Rectal smooth muscle tissue (tissue), 1 donor: ENCODE measurements at regions not wholly inside any gene's neighbourhood (a gene's known extent, or its start where the extent isn't known, plus 50 kb on each side); places are given as distances from the start of the nearest gene placed in this dataset.

Experiments
- H3K27ac ChIP-seq: one replicate; pipeline ENCODE4 v1.7.0; 2013; ENCODE audit warnings: low read depth, low read length, inconsistent platforms
- H3K27me3 ChIP-seq: one replicate; pipeline ENCODE4 v1.7.0; 2013; ENCODE audit warnings: low read length; ENCODE audit not compliant: control insufficient read depth, insufficient read depth
- H3K36me3 ChIP-seq: one replicate; pipeline ENCODE4 v1.7.0; 2013; ENCODE audit warnings: low read length; ENCODE audit not compliant: control insufficient read depth, insufficient read depth
- H3K4me1 ChIP-seq: one replicate; pipeline ENCODE4 v1.7.0; 2013; ENCODE audit warnings: low read length; ENCODE audit not compliant: control insufficient read depth, insufficient read depth
- H3K4me3 ChIP-seq: one replicate; pipeline ENCODE4 v1.7.0; 2013; ENCODE audit warnings: low read length
- H3K9ac ChIP-seq: one replicate; pipeline ENCODE4 v1.7.0; 2013; ENCODE audit warnings: low read length

GRCh38 chr9:119003882-119004617 lies 365.2 kb downstream of the BRINP1 start:
- no peak overlapping the region for H3K4me3 ChIP-seq
- peak overlapping the region; percentile 34 for H3K27ac ChIP-seq
- H3K4me1 ChIP-seq, result peaks cover 9% of the 10 kb centered on the region
- no peaks in the 10 kb centered on the region for H3K27me3 ChIP-seq
- H3K9ac ChIP-seq, result no peak overlapping the region
- no peaks in the 10 kb centered on the region for H3K36me3 ChIP-seq

GRCh38 chr9:119004618-119004990 lies 364.6 kb downstream of the BRINP1 start:
- Histone ChIP-seq H3K36me3 (no peaks in the 10 kb centered on the region), H3K4me3 (no peak overlapping the region), H3K27ac (peak overlapping the region; percentile 34), H3K9ac (no peak overlapping the region), H3K4me1 (peaks cover 9% of the 10 kb centered on the region), H3K27me3 (no peaks in the 10 kb centered on the region)

- peak overlapping the region; percentile 34 for H3K27ac ChIP-seq
- no peak overlapping the region for H3K4me3 ChIP-seq
- H3K9ac ChIP-seq, result no peak overlapping the region
- H3K36me3 ChIP-seq, result no peaks in the 10 kb centered on the region
- no peaks in the 10 kb centered on the region for H3K27me3 ChIP-seq
- H3K4me1 ChIP-seq, result peaks cover 9% of the 10 kb centered on the region
These were observed 364.1 kb downstream of the BRINP1 start for GRCh38 chr9:119005162-119005561.

GRCh38 chr9:119009249-119009648 lies 360.0 kb downstream of the BRINP1 start:
- Histone ChIP-seq H3K27me3 (no peaks in the 10 kb centered on the region), H3K4me3 (no peak overlapping the region), H3K36me3 (no peaks in the 10 kb centered on the region), H3K4me1 (peaks cover 3% of the 10 kb centered on the region), H3K9ac (no peak overlapping the region), H3K27ac (no peak overlapping the region)

GRCh38 chr9:119020284-119020683 lies 349.0 kb downstream of the BRINP1 start:
- Histone ChIP-seq H3K4me1 (no peaks in the 10 kb centered on the region), H3K27me3 (no peaks in the 10 kb centered on the region), H3K27ac (no peak overlapping the region), H3K9ac (no peak overlapping the region), H3K36me3 (no peaks in the 10 kb centered on the region), H3K4me3 (no peak overlapping the region)

DNA sequence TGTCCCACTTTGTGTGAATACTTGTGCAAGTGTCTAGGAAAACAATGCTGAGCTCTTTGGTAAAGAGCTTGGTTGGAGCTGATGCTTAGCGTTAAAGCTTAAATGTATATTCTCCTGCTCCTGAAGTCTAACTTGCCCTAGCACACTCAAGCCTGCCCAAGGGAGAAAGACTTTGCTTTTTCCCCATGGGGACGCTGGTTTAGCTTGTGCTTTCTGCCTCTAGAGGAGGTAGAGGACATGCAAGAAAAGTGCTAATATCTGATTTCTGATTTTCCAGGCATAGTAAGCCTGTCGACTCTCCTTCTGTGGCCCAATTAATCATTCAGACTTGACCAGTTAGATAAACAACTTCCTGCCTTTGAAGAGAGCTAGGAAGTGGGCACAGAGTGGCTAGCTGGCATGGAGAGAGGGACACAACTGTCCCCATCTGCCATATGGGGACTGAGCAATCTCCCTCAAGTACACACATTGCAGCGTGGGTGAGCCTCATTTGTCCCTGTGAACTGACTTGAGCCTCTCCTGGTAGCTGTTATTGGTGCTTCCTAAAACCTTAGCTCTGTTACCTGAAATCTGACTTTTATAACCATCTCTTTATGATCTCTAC lies 348.4 kb downstream of the BRINP1 start:
- Histone ChIP-seq H3K9ac (no peak overlapping the region), H3K27ac (no peak overlapping the region)

GRCh38 chr9:119026120-119026519 lies 343.1 kb downstream of the BRINP1 start:
- H3K27me3 ChIP-seq, result no peaks in the 10 kb centered on the region
- no peaks in the 10 kb centered on the region for H3K36me3 ChIP-seq
- no peak overlapping the region for H3K9ac ChIP-seq
- H3K27ac ChIP-seq, result peak overlapping the region; percentile 75
- H3K4me1 ChIP-seq, result peaks cover 17% of the 10 kb centered on the region
- no peak overlapping the region for H3K4me3 ChIP-seq

More for the DNA sequence above, 348.4 kb downstream of the BRINP1 start:
- H3K36me3 ChIP-seq, result no peaks in the 10 kb centered on the region
- no peak overlapping the region for H3K4me3 ChIP-seq
- H3K4me1 ChIP-seq, result peaks cover 2% of the 10 kb centered on the region
- H3K27me3 ChIP-seq, result no peaks in the 10 kb centered on the region

GRCh38 chr9:119027901-119028699 lies 341.1 kb downstream of the BRINP1 start:
- Histone ChIP-seq H3K27me3 (no peaks in the 10 kb centered on the region), H3K27ac (peak overlapping the region; percentile 74), H3K4me1 (peaks cover 17% of the 10 kb centered on the region), H3K4me3 (no peak overlapping the region), H3K36me3 (no peaks in the 10 kb centered on the region), H3K9ac (no peak overlapping the region)

- H3K36me3 ChIP-seq, result no peaks in the 10 kb centered on the region
- H3K4me1 ChIP-seq, result peaks cover 17% of the 10 kb centered on the region
- H3K27me3 ChIP-seq, result no peaks in the 10 kb centered on the region
These were observed 339.3 kb downstream of the BRINP1 start for GRCh38 chr9:119029886-119030285.

GRCh38 chr9:119033596-119033995 lies 335.6 kb downstream of the BRINP1 start:
- Histone ChIP-seq H3K27ac (no peak overlapping the region), H3K4me3 (no peak overlapping the region), H3K36me3 (no peaks in the 10 kb centered on the region), H3K9ac (no peak overlapping the region), H3K4me1 (no peaks in the 10 kb centered on the region), H3K27me3 (no peaks in the 10 kb centered on the region)

More at GRCh38 chr9:119029886-119030285, 339.3 kb downstream of the BRINP1 start:
- Histone ChIP-seq H3K27ac (no peak overlapping the region), H3K9ac (no peak overlapping the region), H3K4me3 (no peak overlapping the region)

DNA sequence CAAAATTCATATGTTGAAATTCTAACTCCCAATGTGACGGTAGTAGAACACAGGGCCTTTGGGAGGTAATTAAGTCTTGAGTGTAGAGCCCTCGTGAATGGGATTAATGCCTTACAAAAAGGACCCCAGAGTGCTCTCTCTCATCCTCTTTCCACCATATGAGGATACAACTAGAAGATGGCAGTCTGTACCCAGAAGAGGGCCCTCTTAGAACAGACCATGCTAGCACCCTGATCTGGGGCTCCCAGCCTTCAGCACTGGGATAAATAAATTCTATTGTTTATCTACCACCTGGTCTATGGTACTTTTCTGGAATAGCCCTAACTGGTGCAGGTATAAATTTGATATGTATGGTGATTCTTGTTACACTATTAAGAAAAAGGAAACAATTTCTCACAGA lies 332.3 kb downstream of the BRINP1 start:
- no peak overlapping the region for H3K9ac ChIP-seq
- no peak overlapping the region for H3K4me3 ChIP-seq
- H3K27ac ChIP-seq, result no peak overlapping the region
- H3K4me1 ChIP-seq, result no peaks in the 10 kb centered on the region
- H3K27me3 ChIP-seq, result no peaks in the 10 kb centered on the region
- H3K36me3 ChIP-seq, result no peaks in the 10 kb centered on the region

DNA sequence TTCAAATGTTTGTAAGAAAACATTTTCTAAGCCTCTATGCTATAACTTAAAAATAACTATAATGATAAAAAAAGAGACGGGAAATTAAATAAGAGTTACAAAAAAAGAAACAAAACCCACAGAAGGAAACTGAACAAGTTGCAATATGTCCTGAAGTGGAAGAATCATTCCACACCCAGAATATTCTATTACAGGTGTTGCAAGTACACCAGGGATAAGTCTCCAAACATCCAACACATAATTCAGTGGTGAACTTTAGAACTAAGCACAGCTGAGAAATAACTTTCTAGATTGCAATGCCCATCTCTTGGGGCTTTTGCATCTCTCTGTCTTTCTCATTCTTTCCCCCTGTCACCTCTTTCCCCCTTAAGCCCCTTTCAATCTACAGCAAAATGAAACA lies 325.2 kb downstream of the BRINP1 start:
- no peaks in the 10 kb centered on the region for H3K36me3 ChIP-seq
- no peaks in the 10 kb centered on the region for H3K27me3 ChIP-seq
- H3K27ac ChIP-seq, result no peak overlapping the region
- H3K4me3 ChIP-seq, result no peak overlapping the region
- H3K9ac ChIP-seq, result no peak overlapping the region
- H3K4me1 ChIP-seq, result no peaks in the 10 kb centered on the region
